IMR-90 (cell line): ENCODE measurements at regions not wholly inside any gene's neighbourhood (a gene's known extent, or its start where the extent isn't known, plus 50 kb on each side); places are given as distances from the start of the nearest gene placed in this dataset.

ENCODE experiments used
- ATAC-seq: fragments of 200-7000 bp; cut with Tn5 transposase; 2 replicates; pipeline ENCODE4 v1.9.1; 2020; ENCODE audit warnings: low read depth, mild to moderate bottlenecking, moderate library complexity
- BruUV-seq: library from RNA; stranded (reverse); fragments of 400-500 nt; replicated peaks from 2 replicates; lab custom pipeline; 2021; lab: Mats Ljungman, UMichigan
- CTCF ChIA-PET: fragments of 300-600 bp; formaldehyde crosslinking; extraction: SDS; loops from one replicate; lab custom pipeline; 2021; ENCODE audit warnings: antibody characterized with exemption; lab: Yijun Ruan, JAX
- POLR2A ChIA-PET: fragments of 300-600 bp; sonication (Branson Sonifier 250); formaldehyde crosslinking; loops from one replicate; lab custom pipeline; 2022; ENCODE audit warnings: antibody characterized with exemption; ENCODE audit not compliant: unreplicated experiment; lab: Charles Lee
- DNase-seq: peaks from one replicate; pipeline ENCODE4 v3.0.0; 2013
- H2AFZ ChIP-seq: replicated peaks from 2 replicates; pipeline ENCODE3; 2013; ENCODE audit warnings: low read length, mild to moderate bottlenecking; ENCODE audit not compliant: poor library complexity
- H2AK5ac ChIP-seq: 2 replicates; pipeline ENCODE4 v1.6.1; 2013; ENCODE audit warnings: low read depth, low read length, inconsistent platforms
- H2AK9ac ChIP-seq: replicated peaks from 2 replicates; pipeline ENCODE3; 2013; ENCODE audit warnings: mild to moderate bottlenecking, low read depth, low read length, moderate library complexity; ENCODE audit not compliant: poor library complexity
- H2BK120ac ChIP-seq: 2 replicates; pipeline ENCODE4 v1.6.1; 2013; ENCODE audit warnings: low read depth, low read length, inconsistent platforms
- H2BK15ac ChIP-seq: 3 replicates; pipeline ENCODE4 v1.6.1; 2013; ENCODE audit warnings: low read depth, low read length, inconsistent platforms
- H2BK20ac ChIP-seq: 2 replicates; pipeline ENCODE4 v1.6.1; 2013; ENCODE audit warnings: low read depth, mild to moderate bottlenecking, inconsistent platforms, low read length, moderate library complexity
- H2BK5ac ChIP-seq: 2 replicates; pipeline ENCODE4 v1.6.1; 2013; ENCODE audit warnings: mild to moderate bottlenecking, low read depth, low read length, inconsistent platforms; ENCODE audit not compliant: poor library complexity, severe bottlenecking
- H3K14ac ChIP-seq: replicated peaks from 2 replicates; pipeline ENCODE4 v1.6.1; 2013; ENCODE audit warnings: low read depth, low read length, inconsistent platforms
- H3K18ac ChIP-seq: 2 replicates; pipeline ENCODE4 v1.6.1; 2013; ENCODE audit warnings: low read depth, low read length, control low read depth
- H3K23ac ChIP-seq: 2 replicates; pipeline ENCODE4 v1.6.1; 2013; ENCODE audit warnings: low read depth, low read length, inconsistent platforms
- H3K27ac ChIP-seq: 2 replicates; pipeline ENCODE4 v1.5.1; 2013; ENCODE audit warnings: mild to moderate bottlenecking, control low read depth, low read length; ENCODE audit not compliant: insufficient read depth
- H3K27me3 ChIP-seq: 2 replicates; pipeline ENCODE4 v1.6.1; 2013; ENCODE audit warnings: low read length; ENCODE audit not compliant: control insufficient read depth, insufficient read depth
- H3K36me3 ChIP-seq: 2 replicates; pipeline ENCODE4 v1.6.1; 2013; ENCODE audit warnings: low read length, mixed read lengths; ENCODE audit not compliant: control insufficient read depth, insufficient read depth
- H3K4ac ChIP-seq: 2 replicates; pipeline ENCODE4 v1.6.1; 2013; ENCODE audit warnings: low read depth, low read length, inconsistent platforms
- H3K4me1 ChIP-seq: 2 replicates; pipeline ENCODE4 v1.6.1; 2013; ENCODE audit warnings: low read length, mixed read lengths; ENCODE audit not compliant: control insufficient read depth, insufficient read depth
- H3K4me2 ChIP-seq: 2 replicates; pipeline ENCODE4 v1.6.1; 2013; ENCODE audit warnings: low read depth, mild to moderate bottlenecking, control low read depth, low read length, moderate library complexity
- H3K4me3 ChIP-seq: 2 replicates; pipeline ENCODE4 v1.5.1; 2013; ENCODE audit warnings: low read depth, mild to moderate bottlenecking, control low read depth, low read length, moderate library complexity; ENCODE audit not compliant: insufficient read depth
- H3K56ac ChIP-seq: 2 replicates; pipeline ENCODE4 v1.6.1; 2013; ENCODE audit warnings: low read length, inconsistent platforms; ENCODE audit not compliant: insufficient read depth; ENCODE audit errors: extremely low read depth
- H3K79me1 ChIP-seq, 2 experiments: 2 replicates each; pipeline ENCODE4 v1.6.1; 2013; ENCODE audit warnings: low read length in 2 of 2, inconsistent platforms in 1 of 2, low read depth in 1 of 2
- H3K9ac ChIP-seq: 2 replicates; pipeline ENCODE4 v1.6.1; 2013; ENCODE audit warnings: low read depth, low read length, control low read depth
- H3K9me1 ChIP-seq: 2 replicates; pipeline ENCODE4 v1.6.1; 2013; ENCODE audit warnings: low read length, inconsistent platforms; ENCODE audit not compliant: insufficient read depth
- H3K9me3 ChIP-seq: 2 replicates; pipeline ENCODE4 v1.6.1; 2013; ENCODE audit warnings: low read length; ENCODE audit not compliant: control insufficient read depth, insufficient read depth
- H4K20me1 ChIP-seq: 2 replicates; pipeline ENCODE4 v1.6.1; 2013; ENCODE audit warnings: low read length, inconsistent platforms; ENCODE audit not compliant: insufficient read depth
- H4K5ac ChIP-seq: 2 replicates; pipeline ENCODE4 v1.6.1; 2013; ENCODE audit warnings: mild to moderate bottlenecking, low read depth, low read length, control low read depth
- H4K8ac ChIP-seq, 2 experiments: 2 replicates each; pipeline ENCODE4 v1.6.1; 2013; ENCODE audit warnings: low read depth in 2 of 2, low read length in 2 of 2, control low read depth in 1 of 2, inconsistent platforms in 1 of 2
- H4K91ac ChIP-seq: 2 replicates; pipeline ENCODE4 v1.6.1; 2013; ENCODE audit warnings: low read depth, low read length, inconsistent platforms; ENCODE audit not compliant: insufficient read depth
- BHLHE40 ChIP-seq: fragments of 150-350 bp; IDR thresholded peaks from 2 replicates; pipeline ENCODE4 v1.6.1; 2016; ENCODE audit warnings: mild to moderate bottlenecking, low read depth, low read length
- CHD1 ChIP-seq: IDR thresholded peaks from 2 replicates; pipeline ENCODE4 v1.6.1; 2012; ENCODE audit warnings: low read depth, low read length, improper control_type of control experiment
- FOS ChIP-seq: fragments of 150-350 bp; IDR thresholded peaks from 2 replicates; pipeline ENCODE4 v1.6.1; 2016; ENCODE audit warnings: low read depth, low read length
- MAFK ChIP-seq: IDR thresholded peaks from 2 replicates; pipeline ENCODE4 v1.6.1; 2012; ENCODE audit warnings: low read depth, low read length, improper control_type of control experiment
- MAZ ChIP-seq: IDR thresholded peaks from 2 replicates; pipeline ENCODE4 v1.6.1; 2012; ENCODE audit warnings: low read depth, mild to moderate bottlenecking, low read length, improper control_type of control experiment, moderate library complexity, borderline replicate concordance
- POLR2A ChIP-seq: IDR thresholded peaks from 2 replicates; pipeline ENCODE4 v1.6.1; 2012; ENCODE audit warnings: mild to moderate bottlenecking, low read depth, low read length
- RFX5 ChIP-seq: IDR thresholded peaks from 2 replicates; pipeline ENCODE4 v1.8.0; 2012; ENCODE audit warnings: low read depth, mild to moderate bottlenecking, low read length, moderate library complexity
- SMC3 ChIP-seq: fragments of 150-350 bp; IDR thresholded peaks from 2 replicates; pipeline ENCODE4 v1.6.1; 2016; ENCODE audit warnings: low read depth, mild to moderate bottlenecking, antibody characterized with exemption, low read length, moderate library complexity
- WGBS, 2 experiments: methylation state at CpG; one replicate each; pipeline versions ENCODE4 v1.1.5 to v1.1.7; 2013; ENCODE audit warnings: missing lambda C conversion rate in 2 of 2; ENCODE audit not compliant: insufficient read length in 1 of 2; ENCODE audit errors: extremely low coverage in 2 of 2; 5-methylcytosine and 5-hydroxymethylcytosine counted together
- dilution Hi-C: fragments of 300-500 bp; cut with HindIII; formaldehyde crosslinking; loops from one replicate; pipeline ENCODE4 v1.14.3; 2018; ENCODE audit warnings: low sequenced_read_pairs; ENCODE audit not compliant: unreplicated experiment
- in situ Hi-C: fragments of 300-500 bp; cut with MboI; formaldehyde crosslinking; loops from 3 replicates; pipeline ENCODE4 v1.14.3; 2019; ENCODE audit warnings: low sequenced_read_pairs, inconsistent platforms, mixed read lengths
- intact Hi-C: fragments of 100-400 bp; cut with micrococcal nuclease; formaldehyde crosslinking; loops from 2 replicates; pipeline ENCODE4 v1.10.0; 2022
- TF ChIP-seq, protein P1 (sequence below): fragments of 150-350 bp; IDR thresholded peaks from 2 replicates; pipeline ENCODE4 v1.6.1; 2016; ENCODE audit warnings: low read depth, mild to moderate bottlenecking, low read length, moderate library complexity, borderline replicate concordance
- TF ChIP-seq, protein P2 (sequence below): conservative IDR thresholded peaks from 2 replicates; pipeline ENCODE4 v1.5.1; 2012; ENCODE audit warnings: mild to moderate bottlenecking, low read depth, low read length, improper control_type of control experiment
- TF ChIP-seq, protein P3 (sequence below): fragments of 150-350 bp; IDR thresholded peaks from 2 replicates; pipeline ENCODE4 v1.6.1; 2017; ENCODE audit warnings: mild to moderate bottlenecking, antibody characterized with exemption, low read length, low read depth

DNA sequence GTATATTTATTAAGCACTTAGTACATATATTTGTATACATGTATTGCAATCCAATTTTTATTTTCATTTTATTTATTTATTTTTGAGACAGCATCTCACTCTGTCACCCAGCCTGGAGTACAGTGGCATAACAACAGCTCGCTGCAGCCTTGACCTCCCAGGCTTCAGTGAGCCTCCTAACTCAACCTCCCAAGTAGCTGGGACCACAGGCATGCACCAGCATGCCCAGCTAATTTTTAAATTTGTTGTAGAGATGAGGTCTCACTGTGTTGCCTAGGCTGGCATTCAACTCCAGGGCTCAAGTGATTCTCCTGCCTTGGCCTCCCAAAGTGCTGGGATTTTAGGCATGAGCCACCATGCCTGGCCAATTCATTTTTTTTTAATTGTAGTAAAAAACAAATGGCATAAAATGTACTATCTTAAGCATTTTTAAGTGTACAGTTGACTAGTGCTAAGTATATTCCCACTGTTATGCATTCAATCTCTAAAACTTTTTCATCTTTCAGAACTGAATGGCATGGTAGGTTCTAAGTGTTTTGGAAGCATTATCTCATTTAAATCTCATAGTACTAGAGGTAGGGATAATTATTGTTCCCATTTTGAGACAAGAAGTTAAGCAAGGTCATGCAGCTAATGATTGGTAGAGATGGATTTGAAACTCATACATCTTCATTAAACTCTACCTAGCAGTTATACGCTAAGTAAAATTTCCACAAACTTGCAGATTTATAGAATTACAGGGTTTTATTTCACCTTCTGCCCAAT lies 264.0 kb upstream of the NFE2L3 start:
- no peak overlapping the region for H3K56ac ChIP-seq
- H3K27ac ChIP-seq: no peak overlapping the region
- no peak overlapping the region for H4K91ac ChIP-seq
- H2AFZ ChIP-seq: no peak overlapping the region
- H3K23ac ChIP-seq: no peak overlapping the region
- H3K14ac ChIP-seq: no peak overlapping the region
- TF ChIP-seq, protein P1, sequence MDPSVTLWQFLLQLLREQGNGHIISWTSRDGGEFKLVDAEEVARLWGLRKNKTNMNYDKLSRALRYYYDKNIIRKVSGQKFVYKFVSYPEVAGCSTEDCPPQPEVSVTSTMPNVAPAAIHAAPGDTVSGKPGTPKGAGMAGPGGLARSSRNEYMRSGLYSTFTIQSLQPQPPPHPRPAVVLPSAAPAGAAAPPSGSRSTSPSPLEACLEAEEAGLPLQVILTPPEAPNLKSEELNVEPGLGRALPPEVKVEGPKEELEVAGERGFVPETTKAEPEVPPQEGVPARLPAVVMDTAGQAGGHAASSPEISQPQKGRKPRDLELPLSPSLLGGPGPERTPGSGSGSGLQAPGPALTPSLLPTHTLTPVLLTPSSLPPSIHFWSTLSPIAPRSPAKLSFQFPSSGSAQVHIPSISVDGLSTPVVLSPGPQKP: no peak
- no peak for TF ChIP-seq MAZ
- no peak for TF ChIP-seq SMC3
- TF ChIP-seq FOS: no peak
- TF ChIP-seq POLR2A: no peak
- TF ChIP-seq MAFK: no peak
- TF ChIP-seq, protein P2, sequence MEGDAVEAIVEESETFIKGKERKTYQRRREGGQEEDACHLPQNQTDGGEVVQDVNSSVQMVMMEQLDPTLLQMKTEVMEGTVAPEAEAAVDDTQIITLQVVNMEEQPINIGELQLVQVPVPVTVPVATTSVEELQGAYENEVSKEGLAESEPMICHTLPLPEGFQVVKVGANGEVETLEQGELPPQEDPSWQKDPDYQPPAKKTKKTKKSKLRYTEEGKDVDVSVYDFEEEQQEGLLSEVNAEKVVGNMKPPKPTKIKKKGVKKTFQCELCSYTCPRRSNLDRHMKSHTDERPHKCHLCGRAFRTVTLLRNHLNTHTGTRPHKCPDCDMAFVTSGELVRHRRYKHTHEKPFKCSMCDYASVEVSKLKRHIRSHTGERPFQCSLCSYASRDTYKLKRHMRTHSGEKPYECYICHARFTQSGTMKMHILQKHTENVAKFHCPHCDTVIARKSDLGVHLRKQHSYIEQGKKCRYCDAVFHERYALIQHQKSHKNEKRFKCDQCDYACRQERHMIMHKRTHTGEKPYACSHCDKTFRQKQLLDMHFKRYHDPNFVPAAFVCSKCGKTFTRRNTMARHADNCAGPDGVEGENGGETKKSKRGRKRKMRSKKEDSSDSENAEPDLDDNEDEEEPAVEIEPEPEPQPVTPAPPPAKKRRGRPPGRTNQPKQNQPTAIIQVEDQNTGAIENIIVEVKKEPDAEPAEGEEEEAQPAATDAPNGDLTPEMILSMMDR: no peak
- TF ChIP-seq RFX5: no peak
- TF ChIP-seq CHD1: no peak
- TF ChIP-seq, protein P3, sequence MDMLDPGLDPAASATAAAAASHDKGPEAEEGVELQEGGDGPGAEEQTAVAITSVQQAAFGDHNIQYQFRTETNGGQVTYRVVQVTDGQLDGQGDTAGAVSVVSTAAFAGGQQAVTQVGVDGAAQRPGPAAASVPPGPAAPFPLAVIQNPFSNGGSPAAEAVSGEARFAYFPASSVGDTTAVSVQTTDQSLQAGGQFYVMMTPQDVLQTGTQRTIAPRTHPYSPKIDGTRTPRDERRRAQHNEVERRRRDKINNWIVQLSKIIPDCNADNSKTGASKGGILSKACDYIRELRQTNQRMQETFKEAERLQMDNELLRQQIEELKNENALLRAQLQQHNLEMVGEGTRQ: no peak
- no peak for TF ChIP-seq BHLHE40
- H3K9me1 ChIP-seq: no peaks in the 10 kb centered on the region
- no peak overlapping the region for H3K4ac ChIP-seq
- H3K79me1 ChIP-seq: no peaks in the 10 kb centered on the region
- no peak overlapping the region for H2BK15ac ChIP-seq
- no peak overlapping the region for H4K5ac ChIP-seq
- no peak overlapping the region for H4K8ac ChIP-seq
- no peaks in the 10 kb centered on the region for H4K20me1 ChIP-seq
- H3K4me2 ChIP-seq: no peak overlapping the region
- H3K4me1 ChIP-seq: no peaks in the 10 kb centered on the region
- ATAC-seq (no peak), DNase-seq (no peak)
- no peak overlapping the region for H2BK120ac ChIP-seq
- H3K4me3 ChIP-seq: no peak overlapping the region
- intact Hi-C loops (no loop called here), dilution Hi-C loops (no loop called here), in situ Hi-C loops (no loop called here)
- no peak overlapping the region for H3K18ac ChIP-seq
- no TSS peak for BruUV-seq
- ChIA-PET POLR2A (interaction anchor here (0.6 kb wide), 2 partner anchors 14 to 40 kb away, joined by 3 read pairs; no protein-coding TSS in a partner anchor), CTCF (no interaction called here)
- H2AK9ac ChIP-seq: no peak overlapping the region
- no peak overlapping the region for H2BK5ac ChIP-seq
- H3K9ac ChIP-seq: no peak overlapping the region
- WGBS, 2 experiments: no CpG with 5 or more reads among the region's 2 CpGs
- peaks cover 38% of the 10 kb centered on the region for H3K27me3 ChIP-seq
- no peak overlapping the region for H2BK20ac ChIP-seq
- H3K36me3 ChIP-seq: no peaks in the 10 kb centered on the region
- H2AK5ac ChIP-seq: no peak overlapping the region
- H3K9me3 ChIP-seq: no peaks in the 10 kb centered on the region
